ENCODE measurements at regions not wholly inside any gene's neighbourhood (a gene's known extent, or its start where the extent isn't known, plus 50 kb on each side); places are given as distances from the start of the nearest gene placed in this dataset.
"Not testable (repeated sequence)": the region's sequence is repeated elsewhere in the genome, so short reads cannot be mapped to it uniquely, and the experiment has no call there.

DNA sequence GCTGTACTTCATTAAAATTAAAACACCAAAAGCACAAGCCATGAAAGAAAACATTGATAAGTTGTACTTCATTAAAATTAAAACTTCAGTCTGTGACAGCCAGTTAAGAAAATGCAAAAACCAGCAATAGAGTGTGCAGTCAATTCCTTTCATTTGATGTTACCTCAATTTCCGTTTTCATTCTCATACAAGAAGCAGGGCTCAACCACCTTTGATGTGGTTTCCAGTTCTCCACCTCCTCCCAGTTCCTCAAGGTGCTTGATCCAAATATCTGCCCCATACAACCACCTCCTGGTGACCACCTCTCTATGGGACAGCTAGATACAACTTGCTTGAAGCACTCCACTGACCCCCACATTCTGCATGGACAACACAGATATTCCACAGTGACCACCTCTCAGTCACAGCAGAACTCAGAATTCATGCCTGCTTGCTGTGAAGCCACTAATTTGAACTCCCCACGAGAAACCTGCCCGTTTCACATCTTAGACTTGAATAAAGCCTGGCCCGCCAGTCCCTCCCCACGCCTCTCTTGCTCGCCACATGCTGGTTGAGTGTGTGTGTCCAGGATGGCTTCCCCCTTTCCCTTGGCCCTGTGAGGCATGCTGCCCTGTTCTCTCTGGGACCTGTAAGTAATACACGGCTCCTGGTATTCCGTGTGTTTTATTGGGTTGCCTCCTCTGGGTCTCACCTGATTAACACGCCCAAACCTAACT lies 66.1 kb downstream of the FAM50B start:
- Mint-ChIP-seq H3K4me3 (peak overlapping the region; percentile 18), H3K4me1 (ENCODE audit: low read depth) (peaks cover 32% of the 10 kb centered on the region), H3K27me3 (peaks cover 50% of the 10 kb centered on the region), H3K27ac (no peak overlapping the region), H3K36me3 (ENCODE audit: low read depth) (no peaks in the 10 kb centered on the region), H3K9me3 (no peaks in the 10 kb centered on the region)
- DNase-seq, result peak; percentile 47

DNA sequence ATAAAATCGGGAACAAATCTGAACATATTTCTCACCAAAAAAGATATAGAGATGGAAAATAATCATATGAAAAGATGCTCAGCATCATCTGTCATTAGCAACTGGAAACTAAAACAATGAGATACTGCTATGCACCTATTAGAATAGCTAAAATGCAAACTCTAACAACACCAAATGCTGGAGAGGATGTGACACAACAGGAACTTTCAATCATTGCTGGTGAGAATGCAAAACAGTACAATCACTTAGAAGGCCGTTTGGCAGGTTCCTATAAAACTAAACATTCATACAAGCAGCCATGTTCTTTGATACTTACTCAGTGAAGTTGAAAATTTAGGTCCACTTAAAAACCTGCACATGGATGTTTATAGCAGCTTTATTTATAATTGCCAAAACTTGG lies 67.0 kb downstream of the FAM50B start:
- Mint-ChIP-seq H3K27me3 (peaks cover 42% of the 10 kb centered on the region), H3K4me1 (ENCODE audit: low read depth) (peaks cover 32% of the 10 kb centered on the region), H3K36me3 (ENCODE audit: low read depth) (no peaks in the 10 kb centered on the region), H3K27ac (no peak overlapping the region), H3K4me3 (no peak overlapping the region), H3K9me3 (no peaks in the 10 kb centered on the region)
- no peak for DNase-seq

DNA sequence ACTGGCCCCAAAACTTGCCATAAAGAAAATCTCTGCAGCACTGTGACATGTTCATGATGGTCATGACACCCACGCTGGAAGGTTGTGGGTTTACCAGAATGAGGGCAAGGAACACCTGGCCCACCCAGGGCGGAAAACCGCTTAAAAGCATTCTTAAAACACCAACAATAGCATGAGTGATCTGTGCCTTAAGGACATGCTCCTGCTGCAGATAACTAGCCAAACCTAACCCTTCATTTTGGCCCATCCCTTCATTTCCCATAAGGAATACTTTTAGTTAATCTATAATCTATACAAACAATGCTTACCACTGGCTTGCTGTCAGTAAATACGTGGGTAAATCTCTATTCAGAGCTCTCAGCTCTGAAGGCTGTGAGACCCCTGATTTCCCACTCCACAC lies 67.6 kb downstream of the FAM50B start:
- not testable (repeated sequence) for H3K9me3 Mint-ChIP-seq; DNase-seq; H3K36me3 Mint-ChIP-seq (ENCODE audit: low read depth); H3K4me3 Mint-ChIP-seq; H3K27ac Mint-ChIP-seq
- Mint-ChIP-seq H3K4me1 (ENCODE audit: low read depth) (peaks cover 32% of the 10 kb centered on the region), H3K27me3 (peaks cover 36% of the 10 kb centered on the region)

DNA sequence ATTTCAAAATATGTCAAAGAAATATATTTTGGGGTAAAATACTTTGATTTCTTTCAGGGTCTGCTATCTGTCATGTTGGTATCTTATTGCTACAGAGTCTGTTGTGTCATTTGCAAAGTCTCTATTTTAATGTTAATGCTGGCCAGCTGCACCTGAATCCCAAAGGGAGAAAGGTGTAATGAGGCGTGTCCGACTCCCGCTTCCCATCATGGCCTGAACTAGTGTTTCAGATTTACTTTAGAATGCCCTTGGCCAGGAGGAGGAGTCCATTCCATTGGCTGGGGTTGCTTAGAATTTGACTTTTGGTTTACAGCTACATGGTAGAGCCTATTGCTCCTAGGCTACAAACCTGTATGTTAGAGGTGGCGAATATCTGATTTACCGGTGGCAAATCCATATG lies 69.3 kb downstream of the FAM50B start:
- no peak overlapping the region for H3K4me3 Mint-ChIP-seq
- H3K27ac Mint-ChIP-seq, result no peak overlapping the region
- peaks cover 29% of the 10 kb centered on the region for H3K4me1 Mint-ChIP-seq (ENCODE audit: low read depth)
- peaks cover 19% of the 10 kb centered on the region for H3K27me3 Mint-ChIP-seq
- H3K36me3 Mint-ChIP-seq (ENCODE audit: low read depth), result no peaks in the 10 kb centered on the region
- no peak for DNase-seq
- H3K9me3 Mint-ChIP-seq, result no peaks in the 10 kb centered on the region

DNA sequence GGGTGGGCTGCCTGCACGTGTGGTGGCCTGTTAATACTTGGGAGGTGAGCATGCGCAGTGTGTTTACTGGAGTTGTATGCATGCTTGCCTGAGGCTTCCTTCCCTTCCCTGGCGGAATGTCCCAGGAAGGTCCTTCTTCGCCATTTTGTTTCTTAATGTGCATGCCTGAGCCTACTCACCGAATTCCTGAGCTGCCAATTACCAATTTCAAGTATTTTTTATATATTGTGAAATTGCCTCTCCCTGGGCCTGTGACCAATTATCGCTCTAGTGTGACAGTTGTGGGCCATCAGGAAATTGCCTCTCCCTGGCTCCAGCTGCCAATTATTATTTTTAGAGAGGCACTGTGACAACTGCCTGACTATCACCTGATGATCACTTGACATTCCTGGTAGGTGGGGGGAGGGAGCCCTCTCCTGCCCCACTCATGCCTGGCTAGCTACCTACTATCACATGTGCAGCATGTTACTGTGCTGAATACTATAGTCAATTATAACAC lies 70.0 kb downstream of the FAM50B start:
- Mint-ChIP-seq H3K4me3 (no peak overlapping the region), H3K4me1 (ENCODE audit: low read depth) (peaks cover 24% of the 10 kb centered on the region), H3K36me3 (ENCODE audit: low read depth) (no peaks in the 10 kb centered on the region), H3K27ac (no peak overlapping the region), H3K9me3 (no peaks in the 10 kb centered on the region), H3K27me3 (peaks cover 15% of the 10 kb centered on the region)
- DNase-seq, result no peak

DNA sequence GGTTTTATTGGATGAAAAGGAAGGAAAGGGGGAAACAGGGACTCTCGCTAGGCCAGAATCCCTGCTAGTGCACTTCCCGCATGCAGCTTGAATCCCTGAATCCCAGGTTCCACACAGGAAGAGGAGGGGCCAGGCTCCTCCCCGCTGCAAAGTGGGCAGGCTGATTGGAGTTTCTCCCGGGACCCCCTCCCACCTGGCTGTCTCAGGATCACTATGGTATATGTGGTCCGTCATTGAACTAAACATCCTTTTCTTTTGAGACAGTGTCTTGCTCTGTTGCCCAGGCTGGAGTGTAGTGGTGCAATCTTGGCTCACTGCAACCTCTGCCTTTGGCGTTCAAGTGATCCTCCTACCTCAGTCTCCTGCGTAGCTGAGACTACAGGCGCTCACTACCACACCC lies 70.7 kb downstream of the FAM50B start:
- no peak for DNase-seq
- no peaks in the 10 kb centered on the region for H3K36me3 Mint-ChIP-seq (ENCODE audit: low read depth)
- peaks cover 14% of the 10 kb centered on the region for H3K27me3 Mint-ChIP-seq
- no peak overlapping the region for H3K4me3 Mint-ChIP-seq
- no peak overlapping the region for H3K27ac Mint-ChIP-seq
- H3K4me1 Mint-ChIP-seq (ENCODE audit: low read depth), result peaks cover 19% of the 10 kb centered on the region
- H3K9me3 Mint-ChIP-seq, result no peaks in the 10 kb centered on the region

DNA sequence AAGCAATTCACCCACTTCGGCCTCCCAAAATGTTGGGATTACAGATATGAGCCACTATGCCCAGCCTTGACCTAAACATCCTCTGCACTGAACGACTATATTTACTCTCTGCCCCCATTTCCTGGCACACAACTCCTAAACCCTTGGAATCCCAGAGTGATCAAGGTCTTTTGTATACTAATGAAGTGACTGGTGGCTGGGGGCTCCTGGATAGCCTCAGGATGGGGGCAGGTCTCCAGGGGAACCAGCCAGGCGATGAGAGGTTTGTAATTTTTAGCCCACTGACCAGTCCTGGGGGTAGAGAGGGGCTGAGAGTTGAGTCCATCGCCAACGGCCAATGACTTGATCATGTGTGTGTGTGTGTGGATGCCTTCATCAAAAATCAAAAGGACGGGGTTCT lies 71.1 kb downstream of the FAM50B start:
- Mint-ChIP-seq H3K4me1 (ENCODE audit: low read depth) (peaks cover 14% of the 10 kb centered on the region), H3K9me3 (no peaks in the 10 kb centered on the region), H3K36me3 (ENCODE audit: low read depth) (no peaks in the 10 kb centered on the region), H3K27me3 (peaks cover 19% of the 10 kb centered on the region), H3K27ac (no peak overlapping the region), H3K4me3 (no peak overlapping the region)
- DNase-seq, result no peak

DNA sequence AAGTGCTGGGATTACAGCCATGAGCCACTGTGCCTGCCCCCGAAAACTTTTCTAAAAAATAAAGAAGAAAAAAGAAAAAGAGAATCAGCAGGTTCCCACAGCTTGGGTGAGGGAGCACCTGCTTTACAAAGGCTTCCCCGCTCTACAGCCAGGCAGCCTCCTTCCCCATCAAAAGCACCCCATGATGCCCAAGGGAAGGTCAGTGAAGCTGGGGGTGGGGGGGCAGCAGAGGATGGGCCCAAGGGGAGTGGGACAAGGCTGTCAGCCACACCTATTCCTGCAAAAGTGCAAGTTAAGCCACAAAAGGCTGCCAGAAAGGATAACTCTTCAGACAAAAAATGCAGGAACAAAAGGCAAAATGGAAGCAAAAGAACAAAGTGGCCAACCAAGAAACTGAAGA lies 72.5 kb downstream of the FAM50B start:
- Mint-ChIP-seq H3K4me3 (no peak overlapping the region), H3K4me1 (ENCODE audit: low read depth) (peaks cover under 1% of the 10 kb centered on the region), H3K27me3 (peaks cover 18% of the 10 kb centered on the region), H3K9me3 (no peaks in the 10 kb centered on the region), H3K27ac (no peak overlapping the region), H3K36me3 (ENCODE audit: low read depth) (no peaks in the 10 kb centered on the region)
- no peak for DNase-seq

DNA sequence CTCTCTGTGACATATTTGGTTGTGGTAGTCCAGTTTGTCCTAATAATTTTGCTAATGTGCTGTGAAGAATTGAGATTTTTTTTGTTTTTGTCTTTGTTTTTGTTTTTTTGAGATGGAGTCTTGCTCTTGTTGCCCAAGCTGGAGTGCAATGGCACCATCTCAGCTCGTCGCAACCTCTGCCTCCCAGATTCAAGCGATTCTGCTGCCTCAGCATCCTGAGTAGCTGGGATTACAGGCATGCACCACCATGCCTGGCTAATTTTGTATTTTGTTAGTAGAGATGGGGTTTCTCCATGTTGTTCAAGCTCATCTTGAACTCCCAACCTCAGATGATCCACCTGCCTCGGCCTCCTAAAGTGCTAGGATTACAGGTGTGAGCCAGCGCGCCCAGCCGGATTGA lies 73.4 kb downstream of the FAM50B start:
- not testable (repeated sequence) for H3K27ac Mint-ChIP-seq; H3K27me3 Mint-ChIP-seq; H3K4me1 Mint-ChIP-seq (ENCODE audit: low read depth); H3K36me3 Mint-ChIP-seq (ENCODE audit: low read depth); H3K9me3 Mint-ChIP-seq; DNase-seq; H3K4me3 Mint-ChIP-seq

DNA sequence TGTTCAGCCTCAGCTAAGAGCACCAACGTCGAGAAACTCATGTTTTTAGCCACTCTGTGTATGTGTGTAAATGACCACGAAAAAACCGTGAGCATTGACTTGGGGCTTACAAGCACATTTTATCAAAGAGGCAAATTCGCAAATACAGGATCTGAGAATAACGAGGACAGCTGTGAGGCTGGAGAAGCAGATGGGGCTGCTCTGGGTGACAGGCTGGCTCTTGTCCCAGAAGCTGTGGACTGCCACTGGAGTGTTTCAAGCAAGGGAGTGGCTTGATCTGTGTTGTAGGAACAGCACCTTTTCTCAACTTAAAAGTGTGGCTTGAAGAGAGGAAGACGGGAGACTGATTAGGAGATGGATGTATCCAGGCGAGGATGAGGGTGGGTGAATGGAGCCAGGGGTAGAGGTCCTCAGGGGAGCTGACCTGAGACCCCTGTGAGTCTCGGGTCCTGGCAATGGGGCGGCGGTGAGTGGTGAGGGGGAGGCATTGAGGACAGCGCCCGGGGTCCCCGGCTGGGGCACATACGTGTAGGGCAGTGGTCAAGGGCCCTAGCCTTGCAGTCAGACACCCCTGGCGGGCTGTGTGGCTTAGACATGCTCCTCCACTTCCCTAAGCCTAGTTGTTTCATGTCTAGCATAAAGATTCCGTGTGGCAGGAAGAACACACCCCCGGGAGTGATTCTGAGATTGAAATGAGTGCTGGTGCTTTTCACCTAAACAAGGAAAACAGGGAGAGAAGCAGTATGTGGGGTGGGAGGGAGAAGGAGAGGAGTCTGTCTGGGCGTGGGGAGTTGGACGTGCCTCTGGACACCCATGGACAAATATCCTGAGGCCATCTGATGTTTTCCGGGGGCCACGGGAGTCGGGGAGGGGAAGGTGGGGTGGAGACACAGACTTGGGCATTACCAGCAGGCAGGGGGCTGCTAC lies 76.3 kb downstream of the FAM50B start:
- not testable (repeated sequence) for H3K4me1 Mint-ChIP-seq (ENCODE audit: low read depth); H3K4me3 Mint-ChIP-seq; H3K27ac Mint-ChIP-seq; DNase-seq; H3K9me3 Mint-ChIP-seq; H3K27me3 Mint-ChIP-seq; H3K36me3 Mint-ChIP-seq (ENCODE audit: low read depth)

DNA sequence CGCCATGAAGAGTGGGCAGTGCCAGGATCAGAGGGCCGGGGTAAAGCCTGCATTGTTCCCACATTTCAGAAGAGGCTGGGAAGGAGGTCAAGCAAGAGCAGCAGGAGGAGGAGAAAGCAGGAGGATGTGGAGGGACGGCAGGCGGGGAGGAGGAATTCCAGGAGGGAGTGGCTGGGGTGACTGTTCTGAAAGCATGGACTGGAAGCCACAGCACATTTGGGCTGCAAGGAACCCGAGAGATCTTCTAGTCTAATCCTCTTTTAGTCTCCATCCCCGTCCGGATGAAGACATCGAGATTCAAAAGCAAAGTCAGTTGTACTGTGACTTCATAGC lies 76.9 kb downstream of the FAM50B start:
- no peaks in the 10 kb centered on the region for H3K4me1 Mint-ChIP-seq (ENCODE audit: low read depth)
- DNase-seq, result no peak
- H3K27ac Mint-ChIP-seq, result no peak overlapping the region

DNA sequence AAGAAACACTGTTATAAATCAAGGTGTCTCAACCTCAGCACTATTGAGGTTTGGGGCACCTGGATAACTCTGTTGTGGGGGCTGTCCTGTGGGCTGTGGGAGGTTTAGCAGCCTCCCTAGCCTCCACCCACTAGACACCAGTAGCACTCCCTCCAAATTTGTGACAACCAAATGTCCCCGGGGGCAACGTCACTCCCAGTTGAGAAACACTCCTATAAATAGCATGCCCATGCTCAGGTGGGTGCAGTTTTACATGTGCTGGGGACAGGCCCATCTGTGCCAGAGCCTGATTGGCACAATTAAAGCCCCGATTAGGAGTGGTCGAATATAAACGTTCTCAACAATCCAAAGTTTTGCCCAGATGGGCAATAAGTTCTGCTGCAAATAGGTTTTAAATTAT lies 78.9 kb downstream of the FAM50B start:
- H3K27me3 Mint-ChIP-seq, result peaks cover 6% of the 10 kb centered on the region

More for the DNA sequence above, 76.9 kb downstream of the FAM50B start:
- Mint-ChIP-seq H3K27me3 (peaks cover 6% of the 10 kb centered on the region), H3K4me3 (no peak overlapping the region), H3K9me3 (no peaks in the 10 kb centered on the region), H3K36me3 (ENCODE audit: low read depth) (no peaks in the 10 kb centered on the region)

DNA sequence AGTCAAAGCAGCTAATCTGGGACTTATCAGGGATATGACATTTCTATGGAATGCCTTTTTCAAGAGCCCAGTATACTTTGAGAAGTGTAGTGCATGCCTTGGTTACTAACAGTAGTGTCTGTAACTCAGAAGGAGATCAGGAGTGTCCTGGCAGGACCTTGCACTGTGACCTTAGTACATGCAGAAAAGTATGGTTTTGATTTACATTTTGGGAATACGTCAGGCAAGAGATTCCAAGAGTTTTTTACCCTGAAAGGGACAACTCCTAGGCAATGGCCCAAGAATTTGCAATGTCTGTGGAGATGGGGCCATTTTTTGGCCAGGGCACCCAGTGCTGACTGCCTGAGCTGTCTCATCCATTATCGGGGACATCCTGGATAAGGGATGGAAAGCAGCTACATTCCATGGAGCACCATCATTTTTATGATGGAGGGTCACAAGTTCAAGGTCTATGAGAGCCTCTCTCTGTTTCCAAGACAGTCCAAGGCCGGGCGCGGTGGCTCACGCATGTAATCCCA lies 80.2 kb downstream of the FAM50B start:
- H3K4me3 Mint-ChIP-seq, result no peak overlapping the region
- peaks cover 6% of the 10 kb centered on the region for H3K27me3 Mint-ChIP-seq
- no peaks in the 10 kb centered on the region for H3K9me3 Mint-ChIP-seq
- DNase-seq, result no peak
- no peak overlapping the region for H3K27ac Mint-ChIP-seq
- no peaks in the 10 kb centered on the region for H3K36me3 Mint-ChIP-seq (ENCODE audit: low read depth)
- no peaks in the 10 kb centered on the region for H3K4me1 Mint-ChIP-seq (ENCODE audit: low read depth)

More for the DNA sequence above, 78.9 kb downstream of the FAM50B start:
- DNase-seq, result no peak
- no peaks in the 10 kb centered on the region for H3K9me3 Mint-ChIP-seq
- H3K4me1 Mint-ChIP-seq (ENCODE audit: low read depth), result no peaks in the 10 kb centered on the region
- H3K36me3 Mint-ChIP-seq (ENCODE audit: low read depth), result no peaks in the 10 kb centered on the region
- H3K4me3 Mint-ChIP-seq, result no peak overlapping the region
- no peak overlapping the region for H3K27ac Mint-ChIP-seq

DNA sequence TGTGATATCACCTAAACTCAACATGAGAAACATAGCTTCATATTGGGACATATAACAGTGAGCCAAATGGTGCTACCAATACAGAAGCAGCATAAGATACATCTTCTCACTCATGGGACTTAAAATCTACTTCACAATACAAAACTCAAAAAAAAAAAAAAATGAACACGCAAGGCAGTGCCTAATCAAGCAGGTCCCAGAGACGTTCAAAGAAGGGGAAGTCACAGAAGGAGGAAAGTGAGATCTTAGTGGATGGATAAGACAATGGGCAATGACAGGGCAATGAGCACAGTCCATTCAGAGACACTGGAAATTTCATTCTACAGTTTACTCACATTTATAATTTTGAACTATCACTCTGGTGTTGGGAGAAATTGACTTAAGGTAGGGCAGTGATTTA lies 88.3 kb downstream of the FAM50B start:
- H3K4me3 Mint-ChIP-seq, result no peak overlapping the region
- peaks cover 40% of the 10 kb centered on the region for H3K27me3 Mint-ChIP-seq
- no peaks in the 10 kb centered on the region for H3K36me3 Mint-ChIP-seq (ENCODE audit: low read depth)
- H3K9me3 Mint-ChIP-seq, result no peaks in the 10 kb centered on the region
- peaks cover 1% of the 10 kb centered on the region for H3K4me1 Mint-ChIP-seq (ENCODE audit: low read depth)
- no peak overlapping the region for H3K27ac Mint-ChIP-seq
- DNase-seq, result no peak

All from activated T-cell treated with anti-CD3 and anti-CD28 coated beads, Interleukin-2, amount 50 U/mL, for 24 hours (primary cell).